ENCODE measurements at regions not wholly inside any gene's neighbourhood (a gene's known extent, or its start where the extent isn't known, plus 50 kb on each side); places are given as distances from the start of the nearest gene placed in this dataset.

DNA sequence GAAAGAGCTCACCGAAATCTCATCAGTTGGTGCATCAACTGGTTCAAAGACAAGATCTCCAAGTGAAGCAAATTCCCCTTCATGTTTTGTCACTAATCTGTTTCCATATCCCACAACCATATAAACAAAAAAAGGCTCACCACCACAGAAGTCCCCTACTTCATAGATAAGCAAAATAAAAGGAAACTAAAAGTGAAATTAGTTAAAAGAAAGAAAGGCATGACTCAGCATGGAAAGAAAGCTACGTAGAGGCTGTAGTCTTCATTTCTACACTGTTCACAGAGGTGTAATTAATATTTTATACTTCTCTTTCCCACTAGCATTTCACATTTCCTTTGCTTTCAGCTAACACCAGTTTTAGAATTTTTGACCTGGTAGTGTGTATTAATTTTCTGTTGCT, 208.0 kb downstream of the CYLC2 start:
- no peak for TF ChIP-seq POLR2A (IDR thresholded peaks at IDR 0.05; ENCODE audit: low read depth, low read length)
- TF ChIP-seq POLR2AphosphoS5 (IDR thresholded peaks at IDR 0.05; ENCODE audit: low read depth, low read length): no peak
